Keratinocyte (primary cell): ENCODE measurements at regions not wholly inside any gene's neighbourhood (a gene's known extent, or its start where the extent isn't known, plus 50 kb on each side); places are given as distances from the start of the nearest gene placed in this dataset.

Experiments
- DNase-seq: peaks from one replicate; pipeline ENCODE4 v3.0.0-alpha.2; 2011; ENCODE audit warnings: low read depth, missing footprints, low spot score
- FAIRE-seq: peaks from 2 replicates; lab custom pipeline; 2011; peaks lifted over from hg19 to GRCh38; lab: Jason Lieb, UNC
- H2AFZ ChIP-seq: 2 replicates; pipeline ENCODE4 v1.6.0; 2012; ENCODE audit warnings: low read length, control low read depth, inconsistent platforms; ENCODE audit not compliant: control insufficient read depth
- H3K27ac ChIP-seq: 2 replicates; pipeline ENCODE4 v1.5.1; 2011; ENCODE audit warnings: low read length; ENCODE audit not compliant: control insufficient read depth, insufficient read depth
- H3K27me3 ChIP-seq: 3 replicates; pipeline ENCODE4 v1.6.0; 2011; ENCODE audit warnings: low read length; ENCODE audit not compliant: control insufficient read depth, insufficient read depth; ENCODE audit errors: extremely low read depth
- H3K36me3 ChIP-seq, 2 experiments: 2 replicates in 1 of 2; 3 replicates in 1 of 2; pipeline ENCODE4 v1.5.1; 2011; ENCODE audit warnings: low read length in 2 of 2, mild to moderate bottlenecking in 1 of 2; ENCODE audit not compliant: control insufficient read depth in 2 of 2, insufficient read depth in 2 of 2; ENCODE audit errors: extremely low read depth in 1 of 2
- H3K4me1 ChIP-seq: 3 replicates; pipeline ENCODE4 v1.5.1; 2011; ENCODE audit warnings: low read length; ENCODE audit not compliant: control insufficient read depth, insufficient read depth; ENCODE audit errors: extremely low read depth
- H3K4me2 ChIP-seq: 3 replicates; pipeline ENCODE4 v1.6.0; 2011; ENCODE audit warnings: low read depth, low read length; ENCODE audit not compliant: control insufficient read depth, insufficient read depth; ENCODE audit errors: extremely low read depth
- H3K4me3 ChIP-seq, 3 experiments: fragments of 200-600 bp in 1 of 3; sonication (generic) in 1 of 3; 2 replicates in 2 of 3; 3 replicates in 1 of 3; pipeline ENCODE4 v1.5.1; 2011 to 2016; ENCODE audit warnings: low read length in 3 of 3, mild to moderate bottlenecking in 3 of 3, control low read depth in 2 of 3, inconsistent platforms in 1 of 3, low read depth in 1 of 3, mixed read lengths in 1 of 3, mixed run types in 1 of 3, moderate library complexity in 1 of 3; ENCODE audit not compliant: control insufficient read depth in 2 of 3, insufficient read depth in 2 of 3; ENCODE audit errors: extremely low read depth in 1 of 3
- H3K79me2 ChIP-seq: 2 replicates; pipeline ENCODE4 v1.6.0; 2012; ENCODE audit warnings: low read length; ENCODE audit not compliant: control insufficient read depth, insufficient read depth
- H3K9ac ChIP-seq: 3 replicates; pipeline ENCODE4 v1.6.0; 2011; ENCODE audit warnings: low read length; ENCODE audit not compliant: control insufficient read depth, insufficient read depth; ENCODE audit errors: extremely low read depth
- H3K9me1 ChIP-seq: 3 replicates; pipeline ENCODE4 v1.6.0; 2011; ENCODE audit warnings: low read length; ENCODE audit not compliant: control insufficient read depth, insufficient read depth; ENCODE audit errors: extremely low read depth
- H3K9me3 ChIP-seq: 2 replicates; pipeline ENCODE4 v1.5.1; 2012; ENCODE audit warnings: low read depth, low read length; ENCODE audit not compliant: control insufficient read depth
- H4K20me1 ChIP-seq: 3 replicates; pipeline ENCODE4 v1.6.0; 2011; ENCODE audit warnings: low read length; ENCODE audit not compliant: control insufficient read depth, insufficient read depth; ENCODE audit errors: extremely low read depth
- EZH2 ChIP-seq: IDR thresholded peaks from one replicate; pipeline ENCODE4 v1.6.1; 2012; ENCODE audit warnings: inconsistent platforms, mild to moderate bottlenecking, low read length, moderate library complexity
- dilution Hi-C: fragments of 300-500 bp; cut with MboI; formaldehyde crosslinking; loops from one replicate; pipeline ENCODE4 v1.7.0; 2020; ENCODE audit warnings: low sequenced_read_pairs; ENCODE audit not compliant: extremely low pct_ligation_motif_present
- TF ChIP-seq, protein P1 (sequence below), 3 experiments: IDR thresholded peaks in 1 of 3; conservative IDR thresholded peaks in 1 of 3; optimal IDR thresholded peaks in 1 of 3; 2 replicates in 2 of 3; 3 replicates in 1 of 3; pipeline versions ENCODE3 to v1.5.1; 2011; ENCODE audit warnings: low read length in 3 of 3, mild to moderate bottlenecking in 3 of 3, moderate library complexity in 2 of 3, control low read depth in 1 of 3, inconsistent platforms in 1 of 3; ENCODE audit not compliant: insufficient read depth in 2 of 3; ENCODE audit errors: extremely low read depth in 1 of 3

DNA sequence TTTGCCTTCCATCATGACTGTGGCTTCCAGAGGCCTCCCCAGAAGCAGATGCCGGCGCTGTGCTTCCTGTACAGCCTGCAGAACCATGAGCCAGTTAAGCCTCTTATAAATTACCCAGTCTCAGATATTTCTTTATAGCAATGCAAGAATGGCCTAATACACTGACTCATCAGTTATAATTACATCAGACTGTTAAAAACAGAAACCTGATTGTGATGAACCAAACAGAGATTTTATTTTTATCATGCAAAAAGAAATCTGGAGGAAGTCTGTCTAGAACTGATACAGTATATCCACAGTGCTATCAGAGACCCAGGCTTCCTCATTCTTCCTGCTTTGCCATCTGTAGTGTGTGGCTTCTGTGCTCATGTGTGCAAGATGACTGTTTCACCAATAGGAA, 93.4 kb upstream of the MEX3C start:
- Histone ChIP-seq H3K9me3 (peaks cover 2% of the 10 kb centered on the region), H3K4me1 (no peaks in the 10 kb centered on the region), H3K36me3 (no peaks in the 10 kb centered on the region), H3K79me2 (no peaks in the 10 kb centered on the region), H3K27ac (no peak overlapping the region), H3K4me3 (no peak overlapping the region), H3K9me1 (no peaks in the 10 kb centered on the region), H4K20me1 (no peaks in the 10 kb centered on the region), H3K27me3 (no peaks in the 10 kb centered on the region), H3K4me2 (no peak overlapping the region), H3K9ac (no peak overlapping the region), H2AFZ (no peak overlapping the region)
- dilution Hi-C loops, result no loop called here
- DNase-seq, result no peak
- TF ChIP-seq, protein P1, sequence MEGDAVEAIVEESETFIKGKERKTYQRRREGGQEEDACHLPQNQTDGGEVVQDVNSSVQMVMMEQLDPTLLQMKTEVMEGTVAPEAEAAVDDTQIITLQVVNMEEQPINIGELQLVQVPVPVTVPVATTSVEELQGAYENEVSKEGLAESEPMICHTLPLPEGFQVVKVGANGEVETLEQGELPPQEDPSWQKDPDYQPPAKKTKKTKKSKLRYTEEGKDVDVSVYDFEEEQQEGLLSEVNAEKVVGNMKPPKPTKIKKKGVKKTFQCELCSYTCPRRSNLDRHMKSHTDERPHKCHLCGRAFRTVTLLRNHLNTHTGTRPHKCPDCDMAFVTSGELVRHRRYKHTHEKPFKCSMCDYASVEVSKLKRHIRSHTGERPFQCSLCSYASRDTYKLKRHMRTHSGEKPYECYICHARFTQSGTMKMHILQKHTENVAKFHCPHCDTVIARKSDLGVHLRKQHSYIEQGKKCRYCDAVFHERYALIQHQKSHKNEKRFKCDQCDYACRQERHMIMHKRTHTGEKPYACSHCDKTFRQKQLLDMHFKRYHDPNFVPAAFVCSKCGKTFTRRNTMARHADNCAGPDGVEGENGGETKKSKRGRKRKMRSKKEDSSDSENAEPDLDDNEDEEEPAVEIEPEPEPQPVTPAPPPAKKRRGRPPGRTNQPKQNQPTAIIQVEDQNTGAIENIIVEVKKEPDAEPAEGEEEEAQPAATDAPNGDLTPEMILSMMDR (optimal IDR thresholded peaks at IDR 0.05 in 1 of 3, IDR thresholded peaks at IDR 0.05 in 1 of 3, conservative IDR thresholded peaks at IDR 0.05 in 1 of 3; ENCODE audit: extremely low read depth in 1 of 3, insufficient read depth in 2 of 3, low read length in 3 of 3), result no peak
- no peak for TF ChIP-seq EZH2
- FAIRE-seq, result peak; percentile 32

- Histone ChIP-seq H3K9ac (no peak overlapping the region), H3K27ac (no peak overlapping the region), H3K4me3 (no peak overlapping the region), H3K27me3 (no peaks in the 10 kb centered on the region), H3K36me3 (no peaks in the 10 kb centered on the region), H4K20me1 (no peaks in the 10 kb centered on the region), H3K9me1 (no peaks in the 10 kb centered on the region), H2AFZ (no peak overlapping the region), H3K4me1 (no peaks in the 10 kb centered on the region), H3K79me2 (no peaks in the 10 kb centered on the region), H3K9me3 (no peaks in the 10 kb centered on the region), H3K4me2 (no peak overlapping the region)
- TF ChIP-seq, protein P1 (optimal IDR thresholded peaks at IDR 0.05 in 1 of 3, IDR thresholded peaks at IDR 0.05 in 1 of 3, conservative IDR thresholded peaks at IDR 0.05 in 1 of 3; ENCODE audit: extremely low read depth in 1 of 3, insufficient read depth in 2 of 3, low read length in 3 of 3), result no peak
- no peak for TF ChIP-seq EZH2
- DNase-seq (no peak), FAIRE-seq (no peak)
- dilution Hi-C loops, result no loop called here
Measured at GRCh38 chr18:51300912-51301311, 103.4 kb upstream of the MEX3C start.
